RWPE2 (cell line): ENCODE measurements at regions not wholly inside any gene's neighbourhood (a gene's known extent, or its start where the extent isn't known, plus 50 kb on each side); places are given as distances from the start of the nearest gene placed in this dataset.

Experiments
- ATAC-seq: fragments of 200-7000 bp; cut with Tn5 transposase; 3 replicates; pipeline ENCODE4 v1.9.1; 2021; ENCODE audit warnings: low read depth
- DNase-seq: peaks from one replicate; pipeline ENCODE4 v3.0.0-alpha.2; 2020; ENCODE audit warnings: low spot score
- H3K27ac ChIP-seq: fragments of 450-650 bp; 2 replicates; pipeline ENCODE4 v1.5.1; 2017; ENCODE audit warnings: mild to moderate bottlenecking; ENCODE audit not compliant: poor library complexity, severe bottlenecking
- H3K27me3 ChIP-seq: fragments of 250-450 bp; sonication (Bioruptor Pico); 2 replicates; pipeline ENCODE4 v1.5.1; 2021; ENCODE audit warnings: mild to moderate bottlenecking, moderate library complexity; ENCODE audit not compliant: insufficient read depth, poor library complexity, severe bottlenecking
- H3K36me3 ChIP-seq: fragments of 250-450 bp; sonication (Bioruptor Pico); 2 replicates; pipeline ENCODE4 v1.5.1; 2020; ENCODE audit warnings: low read depth, mild to moderate bottlenecking, moderate library complexity
- H3K4me1 ChIP-seq: fragments of 250-450 bp; sonication (Bioruptor Pico); 2 replicates; pipeline ENCODE4 v1.5.1; 2021; ENCODE audit warnings: mild to moderate bottlenecking, moderate library complexity; ENCODE audit not compliant: insufficient read depth, poor library complexity, severe bottlenecking
- H3K4me3 ChIP-seq: fragments of 250-450 bp; sonication (Bioruptor Pico); 2 replicates; pipeline ENCODE4 v1.5.1; 2021; ENCODE audit warnings: mild to moderate bottlenecking, moderate library complexity; ENCODE audit not compliant: severe bottlenecking
- H3K9me3 ChIP-seq: fragments of 250-450 bp; sonication (Bioruptor Pico); 2 replicates; pipeline ENCODE4 v1.5.1; 2021; ENCODE audit warnings: mild to moderate bottlenecking, moderate library complexity; ENCODE audit not compliant: severe bottlenecking
- TF ChIP-seq, protein P1 (sequence below): fragments of 450-650 bp; IDR thresholded peaks from one replicate; pipeline ENCODE4 v1.5.1; 2017; ENCODE audit warnings: mild to moderate bottlenecking, moderate library complexity; ENCODE audit not compliant: poor library complexity, severe bottlenecking

DNA sequence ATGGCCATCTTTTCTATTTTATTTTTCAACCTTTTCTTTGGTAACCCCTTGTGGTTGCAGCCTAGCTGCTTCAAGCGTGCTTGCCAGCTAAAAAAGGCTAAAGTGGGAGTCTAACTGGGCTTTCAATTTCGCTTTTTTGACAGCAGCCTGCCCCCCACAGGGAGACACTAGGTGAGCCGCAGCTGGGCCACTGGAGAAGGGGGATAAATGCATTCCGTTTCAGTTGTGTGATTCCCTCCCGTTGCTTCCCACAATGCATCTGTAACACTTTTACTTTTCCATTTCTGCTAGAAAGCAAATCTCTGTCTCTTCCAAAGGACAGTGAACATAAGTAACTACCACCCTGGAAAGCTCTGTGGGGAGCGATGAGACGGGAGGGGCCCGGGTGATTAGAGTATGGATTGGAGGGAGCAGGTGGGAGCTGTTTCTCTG lies 86.3 kb upstream of the RAPGEF2 start:
- Histone ChIP-seq H3K36me3 (no peaks in the 10 kb centered on the region), H3K27me3 (no peaks in the 10 kb centered on the region), H3K9me3 (no peaks in the 10 kb centered on the region), H3K4me1 (peaks cover 7% of the 10 kb centered on the region), H3K27ac (no peak overlapping the region), H3K4me3 (no peak overlapping the region)
- TF ChIP-seq, protein P1, sequence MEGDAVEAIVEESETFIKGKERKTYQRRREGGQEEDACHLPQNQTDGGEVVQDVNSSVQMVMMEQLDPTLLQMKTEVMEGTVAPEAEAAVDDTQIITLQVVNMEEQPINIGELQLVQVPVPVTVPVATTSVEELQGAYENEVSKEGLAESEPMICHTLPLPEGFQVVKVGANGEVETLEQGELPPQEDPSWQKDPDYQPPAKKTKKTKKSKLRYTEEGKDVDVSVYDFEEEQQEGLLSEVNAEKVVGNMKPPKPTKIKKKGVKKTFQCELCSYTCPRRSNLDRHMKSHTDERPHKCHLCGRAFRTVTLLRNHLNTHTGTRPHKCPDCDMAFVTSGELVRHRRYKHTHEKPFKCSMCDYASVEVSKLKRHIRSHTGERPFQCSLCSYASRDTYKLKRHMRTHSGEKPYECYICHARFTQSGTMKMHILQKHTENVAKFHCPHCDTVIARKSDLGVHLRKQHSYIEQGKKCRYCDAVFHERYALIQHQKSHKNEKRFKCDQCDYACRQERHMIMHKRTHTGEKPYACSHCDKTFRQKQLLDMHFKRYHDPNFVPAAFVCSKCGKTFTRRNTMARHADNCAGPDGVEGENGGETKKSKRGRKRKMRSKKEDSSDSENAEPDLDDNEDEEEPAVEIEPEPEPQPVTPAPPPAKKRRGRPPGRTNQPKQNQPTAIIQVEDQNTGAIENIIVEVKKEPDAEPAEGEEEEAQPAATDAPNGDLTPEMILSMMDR = no peak
- DNase-seq (no peak), ATAC-seq (no peak)

GRCh38 chr4:159017323-159018026 lies 85.4 kb upstream of the RAPGEF2 start:
- TF ChIP-seq, protein P1 = no peak
- Histone ChIP-seq H3K36me3 (no peaks in the 10 kb centered on the region), H3K27me3 (no peaks in the 10 kb centered on the region), H3K4me1 (peaks cover 4% of the 10 kb centered on the region), H3K4me3 (no peak overlapping the region), H3K27ac (no peak overlapping the region), H3K9me3 (no peaks in the 10 kb centered on the region)
- DNase-seq = no peak
- no peak for ATAC-seq

DNA sequence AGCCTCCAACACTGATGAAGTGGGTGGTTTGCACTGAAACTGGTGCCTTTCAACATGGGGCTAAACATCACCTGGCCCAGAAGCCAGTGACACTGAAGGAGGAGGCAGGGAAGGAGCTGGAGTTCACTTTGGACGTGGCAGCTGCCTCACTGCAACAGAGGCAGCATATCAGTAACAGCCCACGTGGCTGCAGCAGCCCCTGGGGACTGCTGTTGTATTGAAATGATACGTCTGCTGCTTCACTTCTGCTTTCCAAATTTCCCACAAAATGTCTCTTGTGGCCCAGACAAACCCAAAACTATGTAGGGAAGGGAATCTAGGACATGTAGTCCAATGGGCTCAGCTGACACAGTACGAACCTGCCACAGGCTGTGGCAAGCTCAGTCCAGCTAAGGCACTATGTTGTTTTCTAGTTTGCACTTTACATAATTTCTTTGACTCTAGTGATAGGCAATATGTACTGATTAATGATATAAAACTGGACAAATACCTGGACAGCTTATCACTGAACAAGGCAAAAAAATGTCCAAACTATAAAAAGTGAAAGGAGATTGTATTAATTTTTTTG lies 84.7 kb upstream of the RAPGEF2 start:
- no peaks in the 10 kb centered on the region for H3K27me3 ChIP-seq
- H3K4me1 ChIP-seq = peaks cover 4% of the 10 kb centered on the region
- DNase-seq (no peak), ATAC-seq (no peak)
- no peak overlapping the region for H3K4me3 ChIP-seq
- no peaks in the 10 kb centered on the region for H3K9me3 ChIP-seq
- TF ChIP-seq, protein P1 = no peak
- H3K27ac ChIP-seq = no peak overlapping the region
- no peaks in the 10 kb centered on the region for H3K36me3 ChIP-seq

DNA sequence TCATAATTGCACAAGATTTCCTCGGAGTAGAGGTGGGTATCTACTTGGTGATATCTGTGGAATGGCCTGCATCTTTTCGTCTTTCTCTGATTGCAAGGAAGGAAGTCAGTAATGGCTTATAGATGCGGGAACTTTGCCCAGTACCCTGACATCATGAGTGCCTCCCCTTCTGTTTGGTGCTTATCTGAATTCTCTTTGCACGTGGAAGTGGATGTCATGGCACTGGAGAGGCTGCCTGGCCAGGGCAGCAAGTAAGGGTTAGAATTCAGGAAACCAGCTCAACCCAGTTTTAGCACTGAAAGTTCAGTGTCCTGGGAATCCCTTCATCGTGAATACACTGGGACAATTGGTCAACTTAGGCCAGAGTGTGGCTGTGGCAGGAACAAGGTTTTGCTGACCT lies 83.5 kb upstream of the RAPGEF2 start:
- TF ChIP-seq, protein P1 = no peak
- H3K4me3 ChIP-seq = no peak overlapping the region
- ATAC-seq (no peak), DNase-seq (no peak)
- no peaks in the 10 kb centered on the region for H3K27me3 ChIP-seq
- no peak overlapping the region for H3K27ac ChIP-seq
- no peaks in the 10 kb centered on the region for H3K9me3 ChIP-seq
- no peaks in the 10 kb centered on the region for H3K36me3 ChIP-seq
- H3K4me1 ChIP-seq = peaks cover 4% of the 10 kb centered on the region
